ENCODE measurements at regions not wholly inside any gene's neighbourhood (a gene's known extent, or its start where the extent isn't known, plus 50 kb on each side); places are given as distances from the start of the nearest gene placed in this dataset.
"Not testable (repeated sequence)": the region's sequence is repeated elsewhere in the genome, so short reads cannot be mapped to it uniquely, and the experiment has no call there.

GRCh38 chr15:47035475-47036406, 681.6 kb upstream of the SEMA6D start:
- H3K27ac ChIP-seq = no peak overlapping the region
- TF ChIP-seq CTCF (IDR thresholded peaks at IDR 0.05; ENCODE audit: low read depth, low read length) = no peak
- H3K36me3 ChIP-seq = no peaks in the 10 kb centered on the region
- no peak for DNase-seq (ENCODE audit: low read depth in 1 of 2, low spot score in 1 of 2)
- H3K4me1 ChIP-seq (ENCODE audit: low read depth) = no peaks in the 10 kb centered on the region
- H3K9me3 ChIP-seq (ENCODE audit: low read depth) = no peaks in the 10 kb centered on the region
- no peak overlapping the region for H3K4me3 ChIP-seq
- H3K27me3 ChIP-seq = no peaks in the 10 kb centered on the region

DNA sequence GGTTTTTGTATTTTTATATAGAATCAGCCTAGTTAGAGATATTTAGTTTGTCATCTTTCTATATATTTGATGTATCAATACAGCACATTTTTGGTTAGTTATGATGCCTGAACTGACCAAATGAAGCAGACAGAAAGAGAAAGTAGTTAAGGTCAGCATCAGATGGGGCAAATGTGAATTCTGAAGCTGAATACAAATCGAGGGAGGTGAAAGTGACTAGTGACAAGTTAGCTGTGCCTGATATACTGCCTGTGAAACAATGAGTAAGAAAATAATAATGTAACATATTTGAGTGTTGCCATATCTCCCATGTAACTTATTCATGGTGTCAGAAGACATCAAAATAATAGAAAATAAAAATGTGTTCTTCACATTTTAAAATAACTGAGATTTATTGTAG, 680.3 kb upstream of the SEMA6D start:
- Histone ChIP-seq H3K4me3 (no peak overlapping the region), H3K36me3 (no peaks in the 10 kb centered on the region), H3K27ac (no peak overlapping the region), H3K4me1 (ENCODE audit: low read depth) (no peaks in the 10 kb centered on the region), H3K9me3 (ENCODE audit: low read depth) (no peaks in the 10 kb centered on the region), H3K27me3 (no peaks in the 10 kb centered on the region)
- TF ChIP-seq CTCF (IDR thresholded peaks at IDR 0.05; ENCODE audit: low read depth, low read length) = no peak
- DNase-seq (ENCODE audit: low read depth in 1 of 2, low spot score in 1 of 2) = no peak

- no peak for TF ChIP-seq CTCF (IDR thresholded peaks at IDR 0.05; ENCODE audit: low read depth, low read length)
- H3K27ac ChIP-seq = no peak overlapping the region
- no peaks in the 10 kb centered on the region for H3K4me1 ChIP-seq (ENCODE audit: low read depth)
- no peaks in the 10 kb centered on the region for H3K9me3 ChIP-seq (ENCODE audit: low read depth)
- H3K36me3 ChIP-seq = no peaks in the 10 kb centered on the region
- no peak overlapping the region for H3K4me3 ChIP-seq
- no peak for DNase-seq (ENCODE audit: low read depth in 1 of 2, low spot score in 1 of 2)
- no peaks in the 10 kb centered on the region for H3K27me3 ChIP-seq
Observed at GRCh38 chr15:47039225-47039624, 678.1 kb upstream of the SEMA6D start.

GRCh38 chr15:47041301-47041700, 676.0 kb upstream of the SEMA6D start:
- H3K27me3 ChIP-seq = no peaks in the 10 kb centered on the region
- H3K4me3 ChIP-seq = no peak overlapping the region
- no peaks in the 10 kb centered on the region for H3K9me3 ChIP-seq (ENCODE audit: low read depth)
- H3K4me1 ChIP-seq (ENCODE audit: low read depth) = no peaks in the 10 kb centered on the region
- no peak for TF ChIP-seq CTCF (IDR thresholded peaks at IDR 0.05; ENCODE audit: low read depth, low read length)
- H3K27ac ChIP-seq = no peak overlapping the region
- DNase-seq (ENCODE audit: low read depth in 1 of 2, low spot score in 1 of 2) = no peak
- H3K36me3 ChIP-seq = no peaks in the 10 kb centered on the region

DNA sequence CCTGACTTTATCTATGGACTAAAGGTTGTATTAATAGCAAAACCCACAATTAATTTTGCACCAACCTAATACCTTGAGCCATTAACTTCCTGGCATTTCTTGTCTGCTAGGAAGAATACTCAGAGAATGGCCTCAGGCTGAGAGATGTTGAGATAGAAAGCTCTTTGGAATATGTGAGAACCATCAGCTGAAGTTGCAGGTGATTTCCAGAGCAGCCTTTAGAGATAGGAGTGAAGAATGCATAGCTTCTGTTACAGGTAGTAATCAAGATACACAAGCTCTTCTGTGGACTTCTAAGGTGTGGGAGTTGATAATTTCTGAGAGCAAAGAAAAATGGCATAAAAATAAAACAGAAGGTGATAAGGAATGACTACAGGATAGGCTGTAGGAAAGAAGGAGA, 669.3 kb upstream of the SEMA6D start:
- not testable (repeated sequence) for H3K27ac ChIP-seq; DNase-seq (ENCODE audit: low read depth in 1 of 2, low spot score in 1 of 2); H3K9me3 ChIP-seq (ENCODE audit: low read depth); H3K27me3 ChIP-seq; H3K4me1 ChIP-seq (ENCODE audit: low read depth); H3K36me3 ChIP-seq; H3K4me3 ChIP-seq

GRCh38 chr15:47066392-47066791, 650.9 kb upstream of the SEMA6D start:
- no peaks in the 10 kb centered on the region for H3K4me1 ChIP-seq (ENCODE audit: low read depth)
- DNase-seq (ENCODE audit: low read depth in 1 of 2, low spot score in 1 of 2) = no peak
- H3K9me3 ChIP-seq (ENCODE audit: low read depth) = no peaks in the 10 kb centered on the region
- no peak overlapping the region for H3K27ac ChIP-seq
- no peaks in the 10 kb centered on the region for H3K27me3 ChIP-seq
- H3K36me3 ChIP-seq = no peaks in the 10 kb centered on the region
- TF ChIP-seq CTCF (IDR thresholded peaks at IDR 0.05; ENCODE audit: low read depth, low read length) = no peak
- no peak overlapping the region for H3K4me3 ChIP-seq

GRCh38 chr15:47077846-47078245, 639.5 kb upstream of the SEMA6D start:
- not testable (repeated sequence) for H3K27me3 ChIP-seq; H3K9me3 ChIP-seq (ENCODE audit: low read depth); H3K4me3 ChIP-seq; H3K27ac ChIP-seq; DNase-seq (ENCODE audit: low read depth in 1 of 2, low spot score in 1 of 2); H3K4me1 ChIP-seq (ENCODE audit: low read depth); H3K36me3 ChIP-seq
